ENCODE measurements at regions not wholly inside any gene's neighbourhood (a gene's known extent, or its start where the extent isn't known, plus 50 kb on each side); places are given as distances from the start of the nearest gene placed in this dataset.

- intact Hi-C loops (cut with micrococcal nuclease; ENCODE audit: unreplicated experiment), result no loop called here
- no peak overlapping the region for H3K4me3 Mint-ChIP-seq (ENCODE audit: low read depth, unreplicated experiment)
- no TSS peak for BruUV-seq (replicated peaks)
- TF ChIP-seq, protein P1, sequence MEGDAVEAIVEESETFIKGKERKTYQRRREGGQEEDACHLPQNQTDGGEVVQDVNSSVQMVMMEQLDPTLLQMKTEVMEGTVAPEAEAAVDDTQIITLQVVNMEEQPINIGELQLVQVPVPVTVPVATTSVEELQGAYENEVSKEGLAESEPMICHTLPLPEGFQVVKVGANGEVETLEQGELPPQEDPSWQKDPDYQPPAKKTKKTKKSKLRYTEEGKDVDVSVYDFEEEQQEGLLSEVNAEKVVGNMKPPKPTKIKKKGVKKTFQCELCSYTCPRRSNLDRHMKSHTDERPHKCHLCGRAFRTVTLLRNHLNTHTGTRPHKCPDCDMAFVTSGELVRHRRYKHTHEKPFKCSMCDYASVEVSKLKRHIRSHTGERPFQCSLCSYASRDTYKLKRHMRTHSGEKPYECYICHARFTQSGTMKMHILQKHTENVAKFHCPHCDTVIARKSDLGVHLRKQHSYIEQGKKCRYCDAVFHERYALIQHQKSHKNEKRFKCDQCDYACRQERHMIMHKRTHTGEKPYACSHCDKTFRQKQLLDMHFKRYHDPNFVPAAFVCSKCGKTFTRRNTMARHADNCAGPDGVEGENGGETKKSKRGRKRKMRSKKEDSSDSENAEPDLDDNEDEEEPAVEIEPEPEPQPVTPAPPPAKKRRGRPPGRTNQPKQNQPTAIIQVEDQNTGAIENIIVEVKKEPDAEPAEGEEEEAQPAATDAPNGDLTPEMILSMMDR (IDR thresholded peaks at IDR 0.05; ENCODE audit: unreplicated experiment), result no peak
- no peaks in the 10 kb centered on the region for H3K27me3 Mint-ChIP-seq (ENCODE audit: unreplicated experiment)
- no peaks in the 10 kb centered on the region for H3K9me3 Mint-ChIP-seq (ENCODE audit: low read depth, unreplicated experiment)
- no peak overlapping the region for H3K27ac Mint-ChIP-seq (ENCODE audit: unreplicated experiment)
- CTCF ChIA-PET, result no interaction called here
- no peaks in the 10 kb centered on the region for H3K36me3 Mint-ChIP-seq (ENCODE audit: insufficient read depth, unreplicated experiment)
- DNase-seq, result no peak
- H3K4me1 Mint-ChIP-seq (ENCODE audit: low read depth, unreplicated experiment), result no peaks in the 10 kb centered on the region
These were observed 637.9 kb downstream of the TNS3 start for GRCh38 chr7:46943996-46944395.

GRCh38 chr7:46942574-46942973, 639.3 kb downstream of the TNS3 start:
- BruUV-seq (replicated peaks), result no TSS peak
- peaks cover 3% of the 10 kb centered on the region for H3K9me3 Mint-ChIP-seq (ENCODE audit: low read depth, unreplicated experiment)
- no peak overlapping the region for H3K4me3 Mint-ChIP-seq (ENCODE audit: low read depth, unreplicated experiment)
- H3K36me3 Mint-ChIP-seq (ENCODE audit: insufficient read depth, unreplicated experiment), result no peaks in the 10 kb centered on the region
- TF ChIP-seq, protein P1 (IDR thresholded peaks at IDR 0.05; ENCODE audit: unreplicated experiment), result no peak
- no peaks in the 10 kb centered on the region for H3K4me1 Mint-ChIP-seq (ENCODE audit: low read depth, unreplicated experiment)
- no peaks in the 10 kb centered on the region for H3K27me3 Mint-ChIP-seq (ENCODE audit: unreplicated experiment)
- no peak for DNase-seq
- CTCF ChIA-PET, result no interaction called here
- intact Hi-C loops (cut with micrococcal nuclease; ENCODE audit: unreplicated experiment), result no loop called here
- no peak overlapping the region for H3K27ac Mint-ChIP-seq (ENCODE audit: unreplicated experiment)

- H3K9me3 Mint-ChIP-seq (ENCODE audit: low read depth, unreplicated experiment), result peaks cover 5% of the 10 kb centered on the region
- H3K36me3 Mint-ChIP-seq (ENCODE audit: insufficient read depth, unreplicated experiment), result no peaks in the 10 kb centered on the region
- TF ChIP-seq, protein P1 (IDR thresholded peaks at IDR 0.05; ENCODE audit: unreplicated experiment), result no peak
- no peak for DNase-seq
- no peak overlapping the region for H3K4me3 Mint-ChIP-seq (ENCODE audit: low read depth, unreplicated experiment)
- intact Hi-C loops (cut with micrococcal nuclease; ENCODE audit: unreplicated experiment), result no loop called here
- H3K4me1 Mint-ChIP-seq (ENCODE audit: low read depth, unreplicated experiment), result no peaks in the 10 kb centered on the region
- no TSS peak for BruUV-seq (replicated peaks)
- H3K27ac Mint-ChIP-seq (ENCODE audit: unreplicated experiment), result no peak overlapping the region
- CTCF ChIA-PET, result no interaction called here
- H3K27me3 Mint-ChIP-seq (ENCODE audit: unreplicated experiment), result no peaks in the 10 kb centered on the region
These were observed 641.7 kb downstream of the TNS3 start for GRCh38 chr7:46940178-46940577.

GRCh38 chr7:46939558-46939957, 642.4 kb downstream of the TNS3 start:
- TF ChIP-seq, protein P1 (IDR thresholded peaks at IDR 0.05; ENCODE audit: unreplicated experiment), result no peak
- H3K4me1 Mint-ChIP-seq (ENCODE audit: low read depth, unreplicated experiment), result peaks cover 2% of the 10 kb centered on the region
- H3K9me3 Mint-ChIP-seq (ENCODE audit: low read depth, unreplicated experiment), result peaks cover 5% of the 10 kb centered on the region
- no TSS peak for BruUV-seq (replicated peaks)
- no peaks in the 10 kb centered on the region for H3K27me3 Mint-ChIP-seq (ENCODE audit: unreplicated experiment)
- no peak overlapping the region for H3K27ac Mint-ChIP-seq (ENCODE audit: unreplicated experiment)
- H3K4me3 Mint-ChIP-seq (ENCODE audit: low read depth, unreplicated experiment), result no peak overlapping the region
- intact Hi-C loops (cut with micrococcal nuclease; ENCODE audit: unreplicated experiment), result loop anchor here (10.0 kb wide), 1 partner anchor 565 kb away; no protein-coding TSS in a partner anchor
- CTCF ChIA-PET, result no interaction called here
- peaks cover under 1% of the 10 kb centered on the region for H3K36me3 Mint-ChIP-seq (ENCODE audit: insufficient read depth, unreplicated experiment)
- no peak for DNase-seq

Data from Calu3 (cell line).